ENCODE measurements at regions not wholly inside any gene's neighbourhood (a gene's known extent, or its start where the extent isn't known, plus 50 kb on each side); places are given as distances from the start of the nearest gene placed in this dataset.

- ATAC-seq, result no peak
- TF ChIP-seq CTCF (IDR thresholded peaks at IDR 0.05), result no peak
- intact Hi-C loops (cut with DNase I), result no loop called here
These were observed 973.5 kb downstream of the JRKL start for GRCh38 chr11:97363331-97363730.

DNA sequence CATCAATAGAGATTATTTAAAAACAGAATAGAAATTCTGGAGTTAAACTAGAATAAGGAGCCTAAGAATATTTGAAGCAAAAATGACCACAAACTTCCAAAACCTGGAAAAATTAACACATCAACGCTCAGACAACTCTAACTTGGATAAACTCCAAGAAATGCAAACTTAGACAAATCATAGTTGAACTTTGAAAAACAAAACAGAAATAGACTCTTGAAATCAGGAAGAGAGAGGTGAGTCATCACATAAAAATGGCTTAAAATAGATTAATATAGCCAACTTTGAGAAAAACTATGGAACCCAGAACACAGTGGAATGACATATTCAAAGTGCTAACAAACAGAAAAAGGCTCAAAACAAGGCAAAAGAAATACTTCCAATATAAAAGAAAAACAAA lies 974.2 kb downstream of the JRKL start:
- no peak for TF ChIP-seq CTCF (IDR thresholded peaks at IDR 0.05)
- intact Hi-C loops (cut with DNase I), result no loop called here
- no peak overlapping the region for H3K4me3 ChIP-seq

More at GRCh38 chr11:97363331-97363730, 973.5 kb downstream of the JRKL start:
- Histone ChIP-seq H3K4me3 (no peak overlapping the region), H3K27me3 (ENCODE audit: low read depth) (no peaks in the 10 kb centered on the region), H3K4me1 (no peaks in the 10 kb centered on the region), H3K9me3 (peaks cover 3% of the 10 kb centered on the region), H3K36me3 (no peaks in the 10 kb centered on the region), H3K27ac (no peak overlapping the region)
- no peak for DNase-seq

DNA sequence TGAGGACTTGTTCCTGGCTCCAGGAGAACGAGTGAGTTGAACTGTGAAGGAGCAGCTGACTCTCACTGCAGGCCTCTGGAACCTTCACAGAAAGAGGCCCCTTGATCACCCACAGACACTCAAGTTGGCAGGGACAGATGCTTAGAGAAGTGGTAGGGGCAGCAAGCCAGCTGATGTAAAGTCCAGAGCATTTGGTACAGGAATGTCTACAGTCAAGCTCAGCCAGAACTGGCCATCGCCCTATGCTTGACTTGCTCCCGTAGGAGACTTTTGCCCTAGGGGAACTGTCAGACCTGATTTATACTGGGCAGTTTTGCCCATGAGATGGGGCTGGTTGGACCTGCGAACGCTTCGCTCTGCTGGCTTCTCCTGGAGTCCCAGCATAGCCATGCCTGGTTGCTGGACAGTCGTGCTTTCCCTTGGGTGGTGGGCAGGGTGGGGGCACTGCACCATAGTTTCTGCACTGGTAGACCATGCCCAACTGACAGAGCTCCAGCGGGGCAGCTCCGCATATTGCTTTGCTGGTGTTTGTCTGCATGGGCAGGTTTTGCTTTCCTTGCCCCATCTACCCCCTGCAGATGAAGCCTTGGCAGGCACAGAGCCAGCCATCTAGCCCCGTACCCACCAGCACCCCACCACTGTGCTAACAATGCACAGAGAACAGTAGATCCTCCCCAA lies 977.7 kb downstream of the JRKL start:
- ATAC-seq, result peak in 1 of 2 donors; percentile 19
- H3K4me3 ChIP-seq, result no peak overlapping the region
- no peaks in the 10 kb centered on the region for H3K36me3 ChIP-seq
- intact Hi-C loops (cut with DNase I), result no loop called here
- DNase-seq, result no peak
- peaks cover 3% of the 10 kb centered on the region for H3K9me3 ChIP-seq
- TF ChIP-seq CTCF (IDR thresholded peaks at IDR 0.05), result no peak
- H3K27me3 ChIP-seq (ENCODE audit: low read depth), result no peaks in the 10 kb centered on the region
- no peaks in the 10 kb centered on the region for H3K4me1 ChIP-seq
- no peak overlapping the region for H3K27ac ChIP-seq

More for the DNA sequence above, 974.2 kb downstream of the JRKL start:
- Histone ChIP-seq H3K27me3 (ENCODE audit: low read depth) (no peaks in the 10 kb centered on the region), H3K36me3 (no peaks in the 10 kb centered on the region), H3K9me3 (peaks cover 3% of the 10 kb centered on the region), H3K27ac (no peak overlapping the region), H3K4me1 (no peaks in the 10 kb centered on the region)
- no peak for ATAC-seq
- no peak for DNase-seq

GRCh38 chr11:97389270-97389669 lies 999.5 kb downstream of the JRKL start:
- no peak for ATAC-seq
- H3K4me1 ChIP-seq, result no peaks in the 10 kb centered on the region
- H3K36me3 ChIP-seq, result no peaks in the 10 kb centered on the region
- H3K27me3 ChIP-seq (ENCODE audit: low read depth), result no peaks in the 10 kb centered on the region
- no peak for TF ChIP-seq CTCF (IDR thresholded peaks at IDR 0.05)
- H3K9me3 ChIP-seq, result no peaks in the 10 kb centered on the region
- H3K4me3 ChIP-seq, result no peak overlapping the region
- no peak overlapping the region for H3K27ac ChIP-seq
- intact Hi-C loops (cut with DNase I), result no loop called here
- no peak for DNase-seq

- TF ChIP-seq CTCF (IDR thresholded peaks at IDR 0.05), result no peak
- Histone ChIP-seq H3K36me3 (no peaks in the 10 kb centered on the region), H3K4me3 (no peak overlapping the region), H3K27ac (no peak overlapping the region), H3K27me3 (ENCODE audit: low read depth) (no peaks in the 10 kb centered on the region), H3K4me1 (no peaks in the 10 kb centered on the region), H3K9me3 (peaks cover 3% of the 10 kb centered on the region)
- ATAC-seq (no peak), DNase-seq (no peak)
- intact Hi-C loops (cut with DNase I), result no loop called here
These were observed 1008.4 kb downstream of the JRKL start for GRCh38 chr11:97398246-97398645.
